ENCODE measurements at regions not wholly inside any gene's neighbourhood (a gene's known extent, or its start where the extent isn't known, plus 50 kb on each side); places are given as distances from the start of the nearest gene placed in this dataset.

DNA sequence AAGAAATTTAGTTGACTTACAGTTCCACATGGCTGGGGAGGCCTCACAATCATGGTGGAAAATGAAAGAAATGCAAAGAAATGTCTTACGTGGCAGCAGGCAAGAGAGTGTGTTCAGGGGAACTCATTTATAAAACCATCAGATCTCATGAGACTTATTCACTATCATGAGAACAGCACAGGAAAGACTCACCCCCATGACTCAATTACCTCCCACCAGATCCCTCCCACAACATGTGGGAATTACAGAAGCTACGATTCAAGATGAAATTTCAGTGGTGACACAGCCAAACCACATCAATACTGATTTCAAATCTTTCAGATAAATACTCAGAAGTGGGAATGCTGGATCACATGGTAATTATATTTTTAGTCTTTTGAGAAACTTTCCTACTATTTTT, 1357.9 kb downstream of the SLITRK5 start:
- no peaks in the 10 kb centered on the region for H3K36me3 ChIP-seq
- 88% methylated on average over 2 of the region's 2 CpGs for WGBS
- no peak overlapping the region for H3K4me3 ChIP-seq
- H3K27me3 ChIP-seq (replicated peaks; ENCODE audit: insufficient read depth): no peaks in the 10 kb centered on the region
- no peaks in the 10 kb centered on the region for H3K9me3 ChIP-seq
- TF ChIP-seq POLR2AphosphoS5 (IDR thresholded peaks at IDR 0.05) (no peak), POLR2A (IDR thresholded peaks at IDR 0.05) (no peak)
- TF ChIP-seq, protein P1, sequence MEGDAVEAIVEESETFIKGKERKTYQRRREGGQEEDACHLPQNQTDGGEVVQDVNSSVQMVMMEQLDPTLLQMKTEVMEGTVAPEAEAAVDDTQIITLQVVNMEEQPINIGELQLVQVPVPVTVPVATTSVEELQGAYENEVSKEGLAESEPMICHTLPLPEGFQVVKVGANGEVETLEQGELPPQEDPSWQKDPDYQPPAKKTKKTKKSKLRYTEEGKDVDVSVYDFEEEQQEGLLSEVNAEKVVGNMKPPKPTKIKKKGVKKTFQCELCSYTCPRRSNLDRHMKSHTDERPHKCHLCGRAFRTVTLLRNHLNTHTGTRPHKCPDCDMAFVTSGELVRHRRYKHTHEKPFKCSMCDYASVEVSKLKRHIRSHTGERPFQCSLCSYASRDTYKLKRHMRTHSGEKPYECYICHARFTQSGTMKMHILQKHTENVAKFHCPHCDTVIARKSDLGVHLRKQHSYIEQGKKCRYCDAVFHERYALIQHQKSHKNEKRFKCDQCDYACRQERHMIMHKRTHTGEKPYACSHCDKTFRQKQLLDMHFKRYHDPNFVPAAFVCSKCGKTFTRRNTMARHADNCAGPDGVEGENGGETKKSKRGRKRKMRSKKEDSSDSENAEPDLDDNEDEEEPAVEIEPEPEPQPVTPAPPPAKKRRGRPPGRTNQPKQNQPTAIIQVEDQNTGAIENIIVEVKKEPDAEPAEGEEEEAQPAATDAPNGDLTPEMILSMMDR (IDR thresholded peaks at IDR 0.05): no peak
- intact Hi-C loops (cut with DNase I): no loop called here
- DNase-seq (ENCODE audit: low spot score): no peak
- H3K4me1 ChIP-seq (replicated peaks): no peaks in the 10 kb centered on the region
- H3K27ac ChIP-seq: no peak overlapping the region

GRCh38 chr13:89034015-89034414, 1362.8 kb downstream of the SLITRK5 start:
- Histone ChIP-seq H3K36me3 (no peaks in the 10 kb centered on the region), H3K4me3 (no peak overlapping the region)
- intact Hi-C loops (cut with DNase I): no loop called here

GRCh38 chr13:89052699-89053098, 1381.5 kb downstream of the SLITRK5 start:
- WGBS: 89% methylated on average over 3 of the region's 3 CpGs
- Histone ChIP-seq H3K9me3 (no peaks in the 10 kb centered on the region), H3K27ac (no peak overlapping the region), H3K4me1 (replicated peaks) (no peaks in the 10 kb centered on the region), H3K27me3 (replicated peaks; ENCODE audit: insufficient read depth) (no peaks in the 10 kb centered on the region), H3K4me3 (no peak overlapping the region), H3K36me3 (no peaks in the 10 kb centered on the region)
- DNase-seq (ENCODE audit: low spot score): no peak
- TF ChIP-seq POLR2A (IDR thresholded peaks at IDR 0.05) (no peak), POLR2AphosphoS5 (IDR thresholded peaks at IDR 0.05) (no peak)
- TF ChIP-seq, protein P1 (IDR thresholded peaks at IDR 0.05): no peak
- intact Hi-C loops (cut with DNase I): no loop called here

More at GRCh38 chr13:89034015-89034414, 1362.8 kb downstream of the SLITRK5 start:
- Histone ChIP-seq H3K4me1 (replicated peaks) (no peaks in the 10 kb centered on the region), H3K27me3 (replicated peaks; ENCODE audit: insufficient read depth) (no peaks in the 10 kb centered on the region), H3K9me3 (no peaks in the 10 kb centered on the region), H3K27ac (no peak overlapping the region)
- DNase-seq (ENCODE audit: low spot score): no peak
- WGBS: 93% methylated on average over 1 of the region's 1 CpG
- no peak for TF ChIP-seq POLR2AphosphoS5 (IDR thresholded peaks at IDR 0.05)
- TF ChIP-seq POLR2A (IDR thresholded peaks at IDR 0.05): no peak
- TF ChIP-seq, protein P1 (IDR thresholded peaks at IDR 0.05): no peak

- Histone ChIP-seq H3K27ac (no peak overlapping the region), H3K9me3 (no peaks in the 10 kb centered on the region), H3K27me3 (replicated peaks; ENCODE audit: insufficient read depth) (no peaks in the 10 kb centered on the region), H3K4me1 (replicated peaks) (no peaks in the 10 kb centered on the region), H3K4me3 (no peak overlapping the region), H3K36me3 (no peaks in the 10 kb centered on the region)
- 90% methylated on average over 1 of the region's 1 CpG for WGBS
- intact Hi-C loops (cut with DNase I): no loop called here
- TF ChIP-seq POLR2A (IDR thresholded peaks at IDR 0.05) (no peak), POLR2AphosphoS5 (IDR thresholded peaks at IDR 0.05) (no peak)
- TF ChIP-seq, protein P1 (IDR thresholded peaks at IDR 0.05): no peak
- no peak for DNase-seq (ENCODE audit: low spot score)
Measured at GRCh38 chr13:89053418-89053817, 1382.2 kb downstream of the SLITRK5 start.

- no peaks in the 10 kb centered on the region for H3K36me3 ChIP-seq
- no peaks in the 10 kb centered on the region for H3K9me3 ChIP-seq
- H3K4me3 ChIP-seq: no peak overlapping the region
- no peaks in the 10 kb centered on the region for H3K27me3 ChIP-seq (replicated peaks; ENCODE audit: insufficient read depth)
- H3K27ac ChIP-seq: no peak overlapping the region
- H3K4me1 ChIP-seq (replicated peaks): no peaks in the 10 kb centered on the region
- DNase-seq (ENCODE audit: low spot score): no peak
- TF ChIP-seq POLR2A (IDR thresholded peaks at IDR 0.05): no peak
- TF ChIP-seq, protein P1 (IDR thresholded peaks at IDR 0.05): no peak
- no peak for TF ChIP-seq POLR2AphosphoS5 (IDR thresholded peaks at IDR 0.05)
- intact Hi-C loops (cut with DNase I): no loop called here
Measured at GRCh38 chr13:89057274-89057673, 1386.1 kb downstream of the SLITRK5 start.

Data from prostate gland (tissue), 2 donors.